ENCODE measurements at regions not wholly inside any gene's neighbourhood (a gene's known extent, or its start where the extent isn't known, plus 50 kb on each side); places are given as distances from the start of the nearest gene placed in this dataset.
"Not testable (repeated sequence)": the region's sequence is repeated elsewhere in the genome, so short reads cannot be mapped to it uniquely, and the experiment has no call there.

GRCh38 chr15:22251422-22251821, 171.1 kb downstream of the OR4M2 start:
- no peak overlapping the region for H3K4me3 Mint-ChIP-seq
- peaks cover 59% of the 10 kb centered on the region for H3K27me3 Mint-ChIP-seq
- TF ChIP-seq CTCF (IDR thresholded peaks at IDR 0.05) = no peak
- H3K9me3 ChIP-seq (ENCODE audit: control insufficient read depth in 1 of 2, insufficient read depth in 1 of 2, low read length in 2 of 2) = no peaks in the 10 kb centered on the region
- no peak overlapping the region for H3K27ac ChIP-seq (ENCODE audit: low read depth in 1 of 2, low read length in 2 of 2)
- no peaks in the 10 kb centered on the region for H3K9me3 Mint-ChIP-seq
- POLR2A ChIA-PET = no interaction called here
- intact Hi-C loops (cut with DNase I, micrococcal nuclease) = loop anchor here in 1 of 2 experiments (2.0 kb wide), 1 partner anchor 17 kb away; no protein-coding TSS in a partner anchor
- peaks cover 13 to 14% of the 10 kb centered on the region in 2 experiments for H3K27me3 ChIP-seq (ENCODE audit: control insufficient read depth in 1 of 2, insufficient read depth in 2 of 2, low read length in 2 of 2)
- H3K27ac Mint-ChIP-seq = no peak overlapping the region
- CTCF ChIA-PET = no interaction called here
- no peaks in the 10 kb centered on the region for H3K36me3 ChIP-seq (ENCODE audit: insufficient read depth, low read length)
- peaks cover 25% of the 10 kb centered on the region for H3K4me1 ChIP-seq (ENCODE audit: insufficient read depth, low read length)
- no peak overlapping the region for H3K4me3 ChIP-seq (ENCODE audit: low read length)
- H3K36me3 Mint-ChIP-seq (ENCODE audit: low read depth) = no peaks in the 10 kb centered on the region
- ATAC-seq (ENCODE audit: poor library complexity) = no peak
- no peak for DNase-seq
- H3K4me1 Mint-ChIP-seq (ENCODE audit: low read depth) = peaks cover 18% of the 10 kb centered on the region

- DNase-seq; CTCF ChIA-PET; H3K4me3 Mint-ChIP-seq; intact Hi-C loops (cut with DNase I, micrococcal nuclease); H3K27ac ChIP-seq (ENCODE audit: low read depth in 1 of 2, low read length in 2 of 2); H3K9me3 ChIP-seq (ENCODE audit: control insufficient read depth in 1 of 2, insufficient read depth in 1 of 2, low read length in 2 of 2); POLR2A ChIA-PET; H3K4me3 ChIP-seq (ENCODE audit: low read length); ATAC-seq (ENCODE audit: poor library complexity); H3K27ac Mint-ChIP-seq; H3K36me3 Mint-ChIP-seq (ENCODE audit: low read depth); H3K36me3 ChIP-seq (ENCODE audit: insufficient read depth, low read length); H3K9me3 Mint-ChIP-seq: not testable (repeated sequence)
- Mint-ChIP-seq H3K4me1 (ENCODE audit: low read depth) (peaks cover 18% of the 10 kb centered on the region), H3K27me3 (peaks cover 62% of the 10 kb centered on the region)
- Histone ChIP-seq H3K4me1 (ENCODE audit: insufficient read depth, low read length) (peaks cover 28% of the 10 kb centered on the region), H3K27me3 (ENCODE audit: control insufficient read depth in 1 of 2, insufficient read depth in 2 of 2, low read length in 2 of 2) (peaks cover 18 to 20% of the 10 kb centered on the region in 2 experiments)
Observed at GRCh38 chr15:22252047-22252446, 171.7 kb downstream of the OR4M2 start.

GRCh38 chr15:22252521-22252920, 172.2 kb downstream of the OR4M2 start:
- H3K27ac Mint-ChIP-seq; POLR2A ChIA-PET; ATAC-seq (ENCODE audit: poor library complexity); H3K4me3 ChIP-seq (ENCODE audit: low read length); H3K9me3 Mint-ChIP-seq; H3K4me3 Mint-ChIP-seq; DNase-seq; H3K27ac ChIP-seq (ENCODE audit: low read depth in 1 of 2, low read length in 2 of 2); H3K36me3 Mint-ChIP-seq (ENCODE audit: low read depth); H3K9me3 ChIP-seq (ENCODE audit: control insufficient read depth in 1 of 2, insufficient read depth in 1 of 2, low read length in 2 of 2); H3K36me3 ChIP-seq (ENCODE audit: insufficient read depth, low read length); CTCF ChIA-PET; intact Hi-C loops (cut with DNase I, micrococcal nuclease): not testable (repeated sequence)
- Histone ChIP-seq H3K27me3 (ENCODE audit: control insufficient read depth in 1 of 2, insufficient read depth in 2 of 2, low read length in 2 of 2) (peaks cover 18 to 21% of the 10 kb centered on the region in 2 experiments), H3K4me1 (ENCODE audit: insufficient read depth, low read length) (peaks cover 30% of the 10 kb centered on the region)
- H3K4me1 Mint-ChIP-seq (ENCODE audit: low read depth) = peaks cover 18% of the 10 kb centered on the region
- peaks cover 62% of the 10 kb centered on the region for H3K27me3 Mint-ChIP-seq

- intact Hi-C loops (cut with DNase I, micrococcal nuclease); H3K36me3 ChIP-seq (ENCODE audit: insufficient read depth, low read length); H3K4me3 ChIP-seq (ENCODE audit: low read length); ATAC-seq (ENCODE audit: poor library complexity); CTCF ChIA-PET; H3K27ac ChIP-seq (ENCODE audit: low read depth in 1 of 2, low read length in 2 of 2); H3K9me3 ChIP-seq (ENCODE audit: control insufficient read depth in 1 of 2, insufficient read depth in 1 of 2, low read length in 2 of 2); H3K27ac Mint-ChIP-seq; DNase-seq; H3K4me3 Mint-ChIP-seq; POLR2A ChIA-PET; H3K36me3 Mint-ChIP-seq (ENCODE audit: low read depth); H3K9me3 Mint-ChIP-seq: not testable (repeated sequence)
- Histone ChIP-seq H3K27me3 (ENCODE audit: control insufficient read depth in 1 of 2, insufficient read depth in 2 of 2, low read length in 2 of 2) (peaks cover 18 to 21% of the 10 kb centered on the region in 2 experiments), H3K4me1 (ENCODE audit: insufficient read depth, low read length) (peaks cover 30% of the 10 kb centered on the region)
- H3K4me1 Mint-ChIP-seq (ENCODE audit: low read depth) = peaks cover 18% of the 10 kb centered on the region
- H3K27me3 Mint-ChIP-seq = peaks cover 59% of the 10 kb centered on the region
Observed at GRCh38 chr15:22253002-22253675, 172.8 kb downstream of the OR4M2 start.
